IMR-90 (cell line): ENCODE measurements at regions not wholly inside any gene's neighbourhood (a gene's known extent, or its start where the extent isn't known, plus 50 kb on each side); places are given as distances from the start of the nearest gene placed in this dataset.

Experiments
- CEBPB ChIP-seq: IDR thresholded peaks from 2 replicates; pipeline ENCODE4 v1.6.1; 2012; ENCODE audit warnings: low read depth, low read length, improper control_type of control experiment
- POLR2A ChIP-seq: IDR thresholded peaks from 2 replicates; pipeline ENCODE4 v1.6.1; 2012; ENCODE audit warnings: mild to moderate bottlenecking, low read depth, low read length
- USF2 ChIP-seq: fragments of 150-350 bp; IDR thresholded peaks from 2 replicates; pipeline ENCODE4 v1.6.1; 2017; ENCODE audit warnings: mild to moderate bottlenecking, antibody characterized with exemption, low read length, low read depth
- TF ChIP-seq, protein P1 (sequence below): conservative IDR thresholded peaks from 2 replicates; pipeline ENCODE4 v1.5.1; 2012; ENCODE audit warnings: mild to moderate bottlenecking, low read depth, low read length, improper control_type of control experiment
- TF ChIP-seq, protein P2 (sequence below): fragments of 150-350 bp; IDR thresholded peaks from 2 replicates; pipeline ENCODE4 v1.6.1; 2016; ENCODE audit warnings: low read depth, mild to moderate bottlenecking, low read length, moderate library complexity, borderline replicate concordance

DNA sequence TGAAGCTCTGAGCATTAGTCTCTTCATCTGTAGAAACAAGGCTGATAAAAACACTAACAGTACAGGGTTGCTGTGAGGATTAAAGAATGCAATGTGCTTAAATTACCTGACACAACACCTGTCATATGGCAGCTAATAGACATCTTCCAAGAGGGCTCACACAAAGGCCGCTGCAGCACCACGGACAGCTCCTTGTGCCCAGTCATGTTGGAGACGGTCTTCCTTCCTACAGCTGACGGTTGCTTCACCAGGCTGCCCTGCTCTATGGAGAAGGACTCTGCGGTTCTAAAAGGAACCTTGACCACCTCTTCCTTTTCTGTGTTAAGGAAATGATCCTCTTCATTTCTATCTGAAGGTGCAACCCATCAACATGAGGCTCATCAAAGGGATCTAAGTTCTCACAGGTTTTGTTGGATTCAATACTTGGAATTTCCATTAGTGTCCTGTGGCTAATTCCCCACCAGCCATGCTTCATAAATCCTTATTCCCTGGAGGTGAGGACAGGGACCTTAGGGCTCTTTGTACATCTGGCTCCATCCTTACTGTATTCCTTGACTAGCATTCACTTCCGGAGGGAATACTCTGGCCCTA, 138.9 kb upstream of the CES5A start:
- TF ChIP-seq, protein P1, sequence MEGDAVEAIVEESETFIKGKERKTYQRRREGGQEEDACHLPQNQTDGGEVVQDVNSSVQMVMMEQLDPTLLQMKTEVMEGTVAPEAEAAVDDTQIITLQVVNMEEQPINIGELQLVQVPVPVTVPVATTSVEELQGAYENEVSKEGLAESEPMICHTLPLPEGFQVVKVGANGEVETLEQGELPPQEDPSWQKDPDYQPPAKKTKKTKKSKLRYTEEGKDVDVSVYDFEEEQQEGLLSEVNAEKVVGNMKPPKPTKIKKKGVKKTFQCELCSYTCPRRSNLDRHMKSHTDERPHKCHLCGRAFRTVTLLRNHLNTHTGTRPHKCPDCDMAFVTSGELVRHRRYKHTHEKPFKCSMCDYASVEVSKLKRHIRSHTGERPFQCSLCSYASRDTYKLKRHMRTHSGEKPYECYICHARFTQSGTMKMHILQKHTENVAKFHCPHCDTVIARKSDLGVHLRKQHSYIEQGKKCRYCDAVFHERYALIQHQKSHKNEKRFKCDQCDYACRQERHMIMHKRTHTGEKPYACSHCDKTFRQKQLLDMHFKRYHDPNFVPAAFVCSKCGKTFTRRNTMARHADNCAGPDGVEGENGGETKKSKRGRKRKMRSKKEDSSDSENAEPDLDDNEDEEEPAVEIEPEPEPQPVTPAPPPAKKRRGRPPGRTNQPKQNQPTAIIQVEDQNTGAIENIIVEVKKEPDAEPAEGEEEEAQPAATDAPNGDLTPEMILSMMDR = no peak
- no peak for TF ChIP-seq CEBPB
- TF ChIP-seq POLR2A = no peak
- TF ChIP-seq, protein P2, sequence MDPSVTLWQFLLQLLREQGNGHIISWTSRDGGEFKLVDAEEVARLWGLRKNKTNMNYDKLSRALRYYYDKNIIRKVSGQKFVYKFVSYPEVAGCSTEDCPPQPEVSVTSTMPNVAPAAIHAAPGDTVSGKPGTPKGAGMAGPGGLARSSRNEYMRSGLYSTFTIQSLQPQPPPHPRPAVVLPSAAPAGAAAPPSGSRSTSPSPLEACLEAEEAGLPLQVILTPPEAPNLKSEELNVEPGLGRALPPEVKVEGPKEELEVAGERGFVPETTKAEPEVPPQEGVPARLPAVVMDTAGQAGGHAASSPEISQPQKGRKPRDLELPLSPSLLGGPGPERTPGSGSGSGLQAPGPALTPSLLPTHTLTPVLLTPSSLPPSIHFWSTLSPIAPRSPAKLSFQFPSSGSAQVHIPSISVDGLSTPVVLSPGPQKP = no peak
- TF ChIP-seq USF2 = no peak
